Fibroblast of lung (primary cell): ENCODE measurements at regions not wholly inside any gene's neighbourhood (a gene's known extent, or its start where the extent isn't known, plus 50 kb on each side); places are given as distances from the start of the nearest gene placed in this dataset.

Experiments used
- DNase-seq, 2 donors: peaks; one replicate each; pipeline versions ENCODE4 v3.0.0 to v3.0.0-alpha.2; 2010; ENCODE audit warnings: low read depth in 2 of 2
- H2AFZ ChIP-seq: 2 replicates; pipeline ENCODE4 v1.5.1; 2012; ENCODE audit warnings: low read length, control low read depth, inconsistent platforms
- H3K27ac ChIP-seq: 2 replicates; pipeline ENCODE4 v1.5.1; 2011; ENCODE audit warnings: low read length, control low read depth; ENCODE audit not compliant: insufficient read depth
- H3K27me3 ChIP-seq: 2 replicates; pipeline ENCODE4 v1.5.1; 2011; ENCODE audit warnings: mild to moderate bottlenecking, low read length; ENCODE audit not compliant: control insufficient read depth, insufficient read depth
- H3K36me3 ChIP-seq: 2 replicates; pipeline ENCODE4 v1.5.1; 2011; ENCODE audit warnings: low read length; ENCODE audit not compliant: control insufficient read depth, insufficient read depth
- H3K4me1 ChIP-seq: 2 replicates; pipeline ENCODE4 v1.5.1; 2011; ENCODE audit warnings: low read length; ENCODE audit not compliant: control insufficient read depth, insufficient read depth; ENCODE audit errors: extremely low read depth
- H3K4me2 ChIP-seq: 2 replicates; pipeline ENCODE4 v1.5.1; 2011; ENCODE audit warnings: low read length, control low read depth; ENCODE audit not compliant: insufficient read depth; ENCODE audit errors: extremely low read depth
- H3K4me3 ChIP-seq, 4 experiments: fragments of 200-600 bp in 1 of 4; sonication (generic) in 1 of 4; replicated peaks in 1 of 4; 2 replicates each; pipeline ENCODE4 v1.5.1; 2011 to 2016; ENCODE audit warnings: low read length in 4 of 4, low read depth in 3 of 4, mild to moderate bottlenecking in 3 of 4, control low read depth in 2 of 4, inconsistent platforms in 1 of 4, mixed read lengths in 1 of 4; ENCODE audit not compliant: insufficient read depth in 1 of 4; ENCODE audit errors: control extremely low read depth in 1 of 4
- H3K79me2 ChIP-seq: 2 replicates; pipeline ENCODE4 v1.5.1; 2012; ENCODE audit warnings: mild to moderate bottlenecking, low read length, inconsistent platforms; ENCODE audit not compliant: control insufficient read depth, insufficient read depth
- H3K9ac ChIP-seq: 2 replicates; pipeline ENCODE4 v1.5.1; 2011; ENCODE audit warnings: mild to moderate bottlenecking, low read length, control low read depth; ENCODE audit not compliant: insufficient read depth
- H3K9me3 ChIP-seq: 2 replicates; pipeline ENCODE4 v1.5.1; 2012; ENCODE audit warnings: low read depth, low read length; ENCODE audit not compliant: control insufficient read depth, insufficient read depth
- H4K20me1 ChIP-seq: 2 replicates; pipeline ENCODE4 v1.5.1; 2011; ENCODE audit warnings: low read length; ENCODE audit not compliant: control insufficient read depth, insufficient read depth; ENCODE audit errors: extremely low read depth
- EZH2 ChIP-seq: IDR thresholded peaks from 2 replicates; pipeline ENCODE4 v1.5.1; 2012; ENCODE audit warnings: low read length, control low read depth, mild to moderate bottlenecking; ENCODE audit errors: missing control alignments
- TF ChIP-seq, protein P1 (sequence below), 2 donors: IDR thresholded peaks in 1 of 2; conservative IDR thresholded peaks in 1 of 2; 1 replicate in 1 of 2; 2 replicates in 1 of 2; pipeline ENCODE4 v1.5.1; 2011 to 2012; ENCODE audit warnings: low read length in 2 of 2, control low read depth in 1 of 2, inconsistent platforms in 1 of 2, low read depth in 1 of 2, mild to moderate bottlenecking in 1 of 2

DNA sequence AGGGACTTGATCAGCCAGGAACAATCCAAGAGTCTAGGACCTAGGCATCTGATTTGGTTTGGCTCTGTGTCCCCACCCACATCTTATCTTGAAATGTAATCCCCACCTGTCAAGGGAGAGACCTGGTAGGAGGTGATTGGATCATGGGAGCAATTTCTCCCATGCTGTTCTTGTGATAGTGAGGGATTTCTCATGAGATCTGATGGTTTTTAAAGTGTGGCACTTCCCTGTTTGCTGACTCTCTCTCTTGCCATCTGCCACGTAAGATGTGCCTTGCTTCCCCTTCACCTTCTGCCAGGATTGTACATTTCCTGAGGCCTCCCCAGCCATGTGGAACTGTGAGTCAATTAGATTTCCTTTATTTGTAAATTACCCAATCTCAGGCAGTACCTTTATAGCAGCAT lies 201.7 kb upstream of the ACTBL2 start:
- no peak for DNase-seq
- Histone ChIP-seq H3K27me3 (no peaks in the 10 kb centered on the region), H3K9ac (no peak overlapping the region), H3K79me2 (no peaks in the 10 kb centered on the region), H3K27ac (no peak overlapping the region), H3K4me1 (no peaks in the 10 kb centered on the region), H3K4me2 (no peak overlapping the region), H3K4me3 (no peak overlapping the region), H2AFZ (no peak overlapping the region), H4K20me1 (no peaks in the 10 kb centered on the region), H3K9me3 (no peaks in the 10 kb centered on the region), H3K36me3 (no peaks in the 10 kb centered on the region)
- TF ChIP-seq EZH2: no peak
- TF ChIP-seq, protein P1, sequence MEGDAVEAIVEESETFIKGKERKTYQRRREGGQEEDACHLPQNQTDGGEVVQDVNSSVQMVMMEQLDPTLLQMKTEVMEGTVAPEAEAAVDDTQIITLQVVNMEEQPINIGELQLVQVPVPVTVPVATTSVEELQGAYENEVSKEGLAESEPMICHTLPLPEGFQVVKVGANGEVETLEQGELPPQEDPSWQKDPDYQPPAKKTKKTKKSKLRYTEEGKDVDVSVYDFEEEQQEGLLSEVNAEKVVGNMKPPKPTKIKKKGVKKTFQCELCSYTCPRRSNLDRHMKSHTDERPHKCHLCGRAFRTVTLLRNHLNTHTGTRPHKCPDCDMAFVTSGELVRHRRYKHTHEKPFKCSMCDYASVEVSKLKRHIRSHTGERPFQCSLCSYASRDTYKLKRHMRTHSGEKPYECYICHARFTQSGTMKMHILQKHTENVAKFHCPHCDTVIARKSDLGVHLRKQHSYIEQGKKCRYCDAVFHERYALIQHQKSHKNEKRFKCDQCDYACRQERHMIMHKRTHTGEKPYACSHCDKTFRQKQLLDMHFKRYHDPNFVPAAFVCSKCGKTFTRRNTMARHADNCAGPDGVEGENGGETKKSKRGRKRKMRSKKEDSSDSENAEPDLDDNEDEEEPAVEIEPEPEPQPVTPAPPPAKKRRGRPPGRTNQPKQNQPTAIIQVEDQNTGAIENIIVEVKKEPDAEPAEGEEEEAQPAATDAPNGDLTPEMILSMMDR (conservative IDR thresholded peaks at IDR 0.05 in 1 of 2, IDR thresholded peaks at IDR 0.05 in 1 of 2; ENCODE audit: low read depth in 1 of 2, low read length in 2 of 2): no peak

DNA sequence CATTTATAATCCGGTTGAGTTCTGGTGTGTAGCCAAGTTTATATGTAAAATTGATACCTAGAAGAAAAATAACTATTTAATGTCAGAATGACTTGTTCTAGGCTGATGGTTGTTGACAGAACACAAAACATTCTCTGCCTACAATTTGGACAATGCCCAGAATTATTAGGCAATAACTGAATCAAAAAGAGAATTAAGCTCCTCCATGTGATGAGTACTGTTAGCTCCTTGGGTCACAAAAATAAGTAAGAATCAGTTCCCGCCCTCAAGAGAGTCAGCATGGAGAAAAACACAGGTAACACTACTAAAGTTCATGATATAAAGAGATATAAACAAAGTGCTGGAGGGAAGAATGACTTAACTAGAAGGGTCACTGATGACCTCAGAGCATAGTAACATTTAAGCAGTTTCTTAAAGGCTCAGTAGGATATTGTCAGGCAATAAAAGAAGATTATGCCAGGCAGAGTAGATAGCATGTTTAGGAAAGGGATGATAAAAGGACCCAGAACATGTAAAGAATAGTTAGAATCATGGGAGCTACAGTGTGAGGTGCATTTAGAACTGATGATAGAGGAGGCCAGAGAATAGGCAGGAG lies 200.5 kb upstream of the ACTBL2 start:
- peak; percentile 21 to 70 for DNase-seq
- no peak for TF ChIP-seq EZH2
- TF ChIP-seq, protein P1 (conservative IDR thresholded peaks at IDR 0.05 in 1 of 2, IDR thresholded peaks at IDR 0.05 in 1 of 2; ENCODE audit: low read depth in 1 of 2, low read length in 2 of 2): no peak
- no peaks in the 10 kb centered on the region for H3K36me3 ChIP-seq

DNA sequence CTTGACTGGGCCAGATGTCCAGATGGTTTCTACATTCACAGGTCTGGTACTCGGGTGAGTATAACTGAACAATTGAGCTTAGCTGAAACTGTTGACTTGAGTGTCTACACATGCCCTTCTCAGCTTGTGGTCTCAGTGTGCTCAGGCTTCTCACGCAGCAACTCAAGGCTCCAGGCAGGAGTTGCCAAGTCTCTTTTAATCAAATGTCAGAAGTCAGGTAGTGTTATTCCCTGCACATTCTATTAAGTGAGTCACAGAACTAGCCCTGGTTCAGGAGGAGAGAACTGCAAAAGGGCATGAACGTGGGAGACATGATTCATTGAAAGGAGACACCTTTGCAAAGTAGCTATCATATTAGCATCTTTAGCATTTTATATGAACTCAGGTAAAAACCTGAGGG lies 199.3 kb upstream of the ACTBL2 start:
- no peaks in the 10 kb centered on the region for H4K20me1 ChIP-seq
- no peaks in the 10 kb centered on the region for H3K4me1 ChIP-seq

More for the DNA sequence above, 200.5 kb upstream of the ACTBL2 start:
- Histone ChIP-seq H3K9ac (no peak overlapping the region), H3K27ac (no peak overlapping the region), H2AFZ (no peak overlapping the region), H3K4me1 (no peaks in the 10 kb centered on the region), H3K4me3 (no peak overlapping the region), H3K4me2 (no peak overlapping the region), H3K9me3 (no peaks in the 10 kb centered on the region), H3K79me2 (no peaks in the 10 kb centered on the region), H3K27me3 (no peaks in the 10 kb centered on the region), H4K20me1 (no peaks in the 10 kb centered on the region)

More for the DNA sequence above, 199.3 kb upstream of the ACTBL2 start:
- Histone ChIP-seq H3K27me3 (no peaks in the 10 kb centered on the region), H3K4me3 (no peak overlapping the region), H3K79me2 (no peaks in the 10 kb centered on the region), H2AFZ (no peak overlapping the region), H3K4me2 (no peak overlapping the region), H3K27ac (no peak overlapping the region), H3K36me3 (no peaks in the 10 kb centered on the region), H3K9me3 (no peaks in the 10 kb centered on the region), H3K9ac (no peak overlapping the region)
- TF ChIP-seq, protein P1 (conservative IDR thresholded peaks at IDR 0.05 in 1 of 2, IDR thresholded peaks at IDR 0.05 in 1 of 2; ENCODE audit: low read depth in 1 of 2, low read length in 2 of 2): no peak
- TF ChIP-seq EZH2: no peak
- DNase-seq: peak in 1 of 2 donors; percentile 92
